GM21526 (cell line): ENCODE measurements at regions not wholly inside any gene's neighbourhood (a gene's known extent, or its start where the extent isn't known, plus 50 kb on each side); places are given as distances from the start of the nearest gene placed in this dataset.
"Not testable (repeated sequence)": the region's sequence is repeated elsewhere in the genome, so short reads cannot be mapped to it uniquely, and the experiment has no call there.

ENCODE experiments used
- ATAC-seq: cut with Tn5 transposase; IDR thresholded peaks from one replicate; pipeline ENCODE4 v1.9.1; 2021; ENCODE audit warnings: moderate library complexity; ENCODE audit not compliant: unreplicated experiment, low FRiP score

DNA sequence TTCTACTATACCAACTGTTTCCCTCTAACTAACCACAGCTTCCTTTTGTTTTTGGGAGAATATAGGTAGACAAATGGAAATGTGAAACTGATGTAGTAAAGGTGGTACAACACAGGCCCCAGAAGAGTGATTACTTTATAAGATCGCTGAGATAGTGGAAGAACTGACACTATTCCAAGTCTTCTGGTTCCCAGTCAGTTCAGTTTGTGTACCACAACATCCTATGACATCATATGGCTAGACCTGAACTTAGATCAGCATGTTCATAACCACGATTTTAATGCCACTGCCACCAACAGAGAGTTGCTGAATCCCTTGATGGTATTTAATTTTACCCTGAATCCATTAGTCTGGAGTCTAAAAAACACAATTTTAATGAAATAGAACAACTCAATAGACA lies 328.9 kb downstream of the GPD2 start:
- ATAC-seq, result no peak

DNA sequence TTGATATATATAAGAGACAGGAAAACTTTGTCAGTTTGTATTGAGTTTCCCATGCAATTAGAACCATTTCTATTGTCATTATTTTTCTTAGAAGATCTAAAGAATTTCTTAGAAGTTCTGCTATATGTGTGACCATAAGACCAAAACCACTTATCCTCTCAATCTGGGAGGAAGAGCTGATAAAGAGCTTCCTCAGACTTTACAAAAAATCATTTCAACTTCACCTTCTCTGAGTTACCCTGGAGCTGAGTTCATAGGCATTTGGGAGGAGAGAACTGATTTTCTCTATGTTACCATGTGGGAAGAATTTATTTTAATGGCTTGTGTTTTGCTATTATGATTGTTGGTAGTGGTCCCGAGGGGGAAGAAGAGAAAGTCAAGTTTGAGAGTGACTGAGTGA lies 329.3 kb downstream of the GPD2 start:
- ATAC-seq, result no peak

DNA sequence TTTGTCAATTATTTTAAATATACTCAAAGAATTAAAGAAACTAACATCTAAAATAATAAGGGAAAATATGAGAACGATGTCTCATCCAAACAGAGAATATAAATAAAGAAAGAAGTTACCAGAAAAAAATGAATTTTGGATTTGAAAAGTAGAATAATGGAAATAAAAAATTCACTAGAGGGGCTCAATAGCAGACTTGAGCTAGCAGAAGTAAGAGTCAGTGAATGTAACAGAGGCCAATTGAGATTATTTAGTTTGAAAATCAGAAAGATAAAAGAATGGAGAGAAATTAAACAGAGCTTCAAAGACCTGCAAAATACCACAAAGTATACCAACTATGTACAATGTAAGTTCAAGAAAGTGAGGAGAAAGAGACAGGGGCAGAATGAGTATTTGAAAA lies 333.6 kb downstream of the GPD2 start:
- ATAC-seq, result no peak

DNA sequence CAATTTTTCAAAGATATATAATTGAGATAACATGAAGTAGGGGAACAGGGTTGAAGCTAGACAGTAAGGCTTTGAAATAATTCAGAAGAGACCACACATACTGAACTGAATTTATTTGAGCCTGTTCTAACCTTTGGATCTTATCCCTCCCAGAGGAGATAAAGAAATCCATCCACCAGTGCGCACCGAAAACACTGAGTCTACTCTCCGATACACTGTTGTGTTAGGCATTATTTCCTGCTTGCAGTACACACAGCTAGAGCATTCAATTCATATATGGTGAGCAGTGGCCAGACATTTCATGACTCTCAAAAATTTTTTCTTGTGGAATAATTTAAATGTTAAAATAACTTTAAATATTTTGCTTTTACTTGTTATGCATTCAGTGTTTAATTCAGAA lies 342.7 kb downstream of the GPD2 start:
- ATAC-seq, result no peak

DNA sequence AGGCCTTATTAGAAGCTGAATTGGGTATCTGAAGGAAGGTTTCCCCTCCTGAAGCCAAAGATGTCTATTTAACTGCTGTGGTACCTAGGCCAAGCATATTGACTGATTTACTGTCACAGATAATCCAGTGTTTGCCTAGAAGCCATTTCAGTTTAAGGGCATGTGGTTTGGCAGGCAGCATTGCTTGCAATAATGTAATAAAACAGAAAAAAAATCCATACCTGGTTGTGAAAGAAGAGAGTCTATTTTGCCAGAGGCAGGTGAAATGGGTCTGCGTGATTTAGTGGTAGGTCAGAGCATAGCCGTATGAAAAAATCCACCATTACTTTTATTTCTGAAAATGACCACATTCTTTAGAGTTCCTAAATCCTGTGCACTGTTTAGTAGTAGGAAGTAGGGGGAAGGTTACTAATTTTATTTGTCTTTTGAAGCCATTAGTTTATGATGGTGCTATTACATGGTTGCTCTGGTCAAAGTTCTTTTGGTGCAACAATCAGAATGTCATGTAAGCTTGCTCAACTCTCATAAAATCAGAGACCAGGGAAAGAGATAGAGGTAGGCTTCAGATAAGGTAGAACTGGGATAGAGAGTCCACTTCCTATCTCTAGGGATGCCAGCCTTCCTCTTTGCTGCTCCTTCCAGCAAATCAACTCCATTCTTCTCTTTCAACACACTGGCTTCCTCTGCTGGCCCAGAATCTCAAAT lies 343.4 kb downstream of the GPD2 start:
- ATAC-seq, result no peak

DNA sequence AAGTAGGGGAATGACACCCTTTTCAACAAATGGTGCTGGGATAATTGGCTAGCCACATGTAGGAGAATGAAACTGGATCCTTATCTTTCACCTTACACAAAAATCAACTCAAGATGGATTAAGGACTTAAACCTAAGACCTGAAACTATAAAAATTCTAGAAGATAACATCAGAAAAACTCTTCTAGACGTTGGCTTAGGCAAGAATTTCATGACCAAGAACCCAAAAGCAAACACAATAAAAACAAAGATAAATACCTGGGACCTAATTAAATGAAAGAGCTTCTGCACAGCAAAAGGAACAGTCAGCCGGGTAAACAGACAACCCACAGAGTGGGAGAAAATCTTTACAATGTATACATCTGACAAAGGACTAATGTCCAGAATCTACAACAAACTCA lies 345.5 kb downstream of the GPD2 start:
- ATAC-seq, result not testable (repeated sequence)

DNA sequence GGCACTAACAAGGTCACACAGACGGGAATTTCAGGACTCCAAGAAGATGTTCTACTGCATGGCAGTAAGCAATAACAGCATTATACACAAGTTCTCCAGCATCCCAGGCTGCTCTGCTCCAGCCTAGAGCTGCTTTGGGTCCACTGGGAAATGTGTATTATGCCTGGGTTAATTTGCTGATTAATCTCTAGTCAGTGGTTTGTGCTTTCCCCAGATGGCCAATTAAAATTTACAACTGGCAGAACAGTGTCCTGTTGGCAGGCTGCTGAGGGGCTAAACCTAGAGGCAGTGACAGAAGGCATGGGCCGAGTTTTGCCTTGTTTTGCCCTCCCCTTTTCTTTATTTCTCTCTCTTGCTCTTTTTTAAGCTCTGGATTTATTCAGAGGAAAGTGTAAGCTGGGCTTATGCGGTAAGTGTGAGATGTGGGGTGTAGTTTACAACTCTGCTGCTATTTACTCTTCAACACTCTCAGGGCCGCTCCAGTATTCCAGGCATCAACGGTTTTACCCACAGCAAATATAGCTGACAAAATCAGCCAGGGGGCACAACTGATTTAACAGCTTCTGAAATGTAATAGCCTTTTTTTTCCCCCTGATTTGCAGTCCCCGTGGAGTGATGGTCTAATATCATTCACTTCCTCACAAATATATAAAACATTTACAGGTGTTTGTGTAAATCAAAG lies 348.0 kb downstream of the GPD2 start:
- ATAC-seq, result no peak

DNA sequence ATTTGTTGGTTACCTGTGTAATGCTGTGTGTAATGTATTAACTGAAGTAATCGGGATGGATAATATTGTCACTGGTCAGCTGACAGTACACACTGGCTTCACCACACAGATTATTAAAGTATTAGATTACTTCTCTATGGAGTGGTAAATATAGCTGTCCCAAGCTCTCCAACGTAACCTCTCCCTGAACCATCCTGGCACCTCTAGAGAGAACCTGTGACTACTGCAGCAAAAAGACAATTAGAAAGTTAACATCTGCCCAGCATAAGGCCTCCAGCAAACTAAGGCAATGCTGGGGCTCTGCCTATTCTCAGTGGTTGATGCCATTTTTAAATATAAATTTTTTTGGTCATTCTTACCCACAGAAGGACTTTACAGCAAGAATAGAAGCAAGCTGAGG lies 351.3 kb downstream of the GPD2 start:
- ATAC-seq, result no peak

DNA sequence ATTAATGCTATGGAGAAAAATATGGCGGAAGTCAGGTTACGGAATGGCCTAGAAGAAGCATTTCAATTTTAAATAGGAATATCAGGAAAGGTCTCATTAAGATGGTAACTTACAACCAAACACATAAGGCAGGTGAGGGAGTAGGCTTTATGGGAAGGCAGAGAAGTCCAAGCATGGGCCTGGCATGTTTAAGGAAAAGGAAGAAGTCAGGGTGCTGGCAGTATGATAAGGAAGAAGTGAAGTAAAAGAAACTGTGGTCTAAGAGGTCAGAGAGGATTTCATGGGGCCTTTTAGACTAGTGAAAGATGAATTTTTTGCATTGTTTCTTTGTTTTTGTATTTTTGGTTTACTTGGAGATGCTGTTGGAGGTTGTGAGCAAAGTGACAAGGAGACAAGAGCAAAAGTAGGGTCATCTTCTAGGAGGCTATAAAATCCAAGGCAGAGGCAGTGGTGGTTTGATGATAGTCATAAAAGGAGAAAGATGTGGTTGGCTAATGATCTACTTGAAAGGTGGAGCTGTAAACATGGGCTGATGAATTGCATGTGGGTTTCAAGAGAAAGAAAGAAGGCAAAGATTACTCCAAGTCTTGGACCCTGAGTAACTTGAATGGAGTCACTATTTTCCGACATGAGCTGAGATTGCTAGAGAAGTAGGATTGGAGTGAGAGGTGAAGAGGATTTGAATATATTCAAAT lies 354.3 kb downstream of the GPD2 start:
- no peak for ATAC-seq

DNA sequence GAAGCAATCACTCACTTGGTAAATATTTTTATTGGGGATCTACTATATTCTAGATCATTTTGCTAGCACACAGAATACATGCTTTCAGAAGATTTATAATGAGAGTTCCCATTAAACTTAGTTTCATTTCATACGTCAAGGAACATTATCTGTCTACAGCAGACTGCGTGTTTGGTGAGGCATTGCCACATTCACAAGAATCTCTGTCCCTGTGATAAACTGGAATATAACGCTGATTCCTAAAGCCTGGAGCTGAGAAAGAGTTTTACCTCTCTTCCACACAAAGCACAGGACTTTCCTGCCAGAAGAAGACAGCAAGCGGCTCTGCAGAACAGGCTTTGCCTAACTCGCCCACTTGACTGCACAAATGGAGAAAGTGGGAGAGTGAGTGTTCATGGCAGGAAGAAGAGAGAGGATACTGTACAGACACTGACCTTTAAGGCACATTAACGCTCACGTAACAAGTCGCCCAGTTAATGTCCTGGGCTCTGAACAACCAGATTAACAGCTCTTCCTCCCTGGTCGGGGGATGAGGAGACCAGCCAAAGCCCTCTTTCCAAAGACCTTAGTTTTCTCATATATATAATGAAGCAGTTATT lies 356.2 kb downstream of the GPD2 start:
- no peak for ATAC-seq

DNA sequence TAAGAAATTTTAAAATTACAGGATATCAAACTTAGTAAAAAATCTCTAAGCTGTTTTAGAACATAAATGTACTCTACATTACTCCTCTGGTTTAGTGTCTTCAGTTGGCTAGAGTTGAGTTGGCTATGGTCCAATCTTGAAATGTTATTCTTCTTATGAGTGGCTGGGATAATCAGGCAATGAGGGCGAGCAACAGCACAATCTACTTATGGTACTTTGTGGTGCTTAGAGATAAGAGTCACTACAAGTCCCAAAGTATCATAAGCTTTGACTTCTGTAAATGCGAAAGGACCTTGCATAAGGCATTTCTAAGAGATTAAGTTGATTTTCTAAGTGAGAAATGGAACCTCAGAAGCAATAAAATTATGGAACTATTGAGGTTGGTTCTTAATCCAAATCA lies 361.7 kb downstream of the GPD2 start:
- ATAC-seq, result no peak

DNA sequence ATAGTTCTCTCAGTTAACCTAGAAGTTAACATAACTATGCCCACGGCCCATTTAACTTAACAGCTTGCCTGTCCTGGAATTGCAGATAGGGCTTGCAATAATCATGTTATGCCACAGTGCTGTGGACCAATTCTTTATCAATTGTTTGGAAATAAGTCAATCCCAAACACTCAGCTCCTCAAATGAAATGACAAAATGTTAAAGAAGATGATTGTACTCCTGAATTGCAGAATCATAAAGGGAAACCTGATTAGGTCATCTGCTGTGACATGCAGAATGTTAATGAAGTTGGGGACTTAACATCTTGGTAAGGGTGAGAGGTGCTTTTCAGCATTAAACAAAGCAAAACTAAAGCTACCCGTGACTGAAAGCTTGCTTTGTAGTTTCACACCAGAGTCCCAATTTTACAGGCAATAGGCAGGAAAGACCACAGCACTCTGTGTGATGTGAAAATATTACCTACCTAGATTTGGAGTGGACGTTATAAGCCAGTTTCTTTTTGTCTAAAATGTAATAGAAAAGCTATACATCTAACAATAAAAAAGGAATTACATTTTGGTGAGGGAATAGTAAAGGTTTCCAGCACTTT lies 364.0 kb downstream of the GPD2 start:
- no peak for ATAC-seq

DNA sequence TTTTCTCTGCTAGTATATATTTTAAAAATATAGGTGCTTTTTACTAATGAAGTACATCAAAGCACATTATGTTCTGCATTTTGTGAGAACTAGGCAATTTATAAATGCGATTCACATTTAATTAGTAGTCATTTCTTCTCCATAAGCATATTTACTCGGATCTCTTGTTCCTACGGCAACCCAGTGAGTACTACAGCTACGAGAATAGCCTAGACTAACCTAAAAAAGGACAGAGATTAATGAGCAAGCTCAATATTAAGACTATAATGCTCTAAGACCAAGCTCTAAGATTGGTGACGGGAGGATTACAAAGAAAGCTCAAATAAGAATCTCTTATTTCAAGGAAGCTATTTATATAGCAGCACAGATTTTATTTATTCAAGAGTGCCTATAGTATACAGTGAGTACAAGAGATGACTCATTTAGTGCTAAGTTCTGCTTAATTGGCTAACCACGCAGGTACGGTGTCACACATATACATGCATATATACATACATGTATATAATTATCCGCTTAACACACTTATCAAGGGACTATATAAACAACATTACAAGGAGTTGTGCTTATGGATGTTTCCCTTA lies 364.7 kb downstream of the GPD2 start:
- no peak for ATAC-seq

DNA sequence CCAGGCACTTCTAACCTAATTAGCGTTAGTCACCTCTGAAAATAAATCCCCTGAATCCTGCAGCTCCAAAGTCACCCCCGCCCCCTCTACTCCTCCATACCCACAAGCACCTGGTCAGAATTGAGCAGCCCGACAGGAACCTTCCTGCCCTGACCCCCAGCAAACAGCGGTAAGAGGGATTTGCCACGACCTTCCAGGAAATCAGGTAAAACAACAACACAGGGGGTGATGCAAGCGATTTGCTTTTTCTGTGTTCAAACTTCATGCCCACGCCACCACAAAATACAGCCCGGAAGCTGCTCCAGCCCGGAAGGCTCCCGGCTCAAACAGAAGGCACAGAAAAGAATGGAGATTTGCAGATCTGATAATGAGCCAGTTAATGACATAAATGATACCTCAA lies 367.1 kb downstream of the GPD2 start:
- ATAC-seq, result no peak

DNA sequence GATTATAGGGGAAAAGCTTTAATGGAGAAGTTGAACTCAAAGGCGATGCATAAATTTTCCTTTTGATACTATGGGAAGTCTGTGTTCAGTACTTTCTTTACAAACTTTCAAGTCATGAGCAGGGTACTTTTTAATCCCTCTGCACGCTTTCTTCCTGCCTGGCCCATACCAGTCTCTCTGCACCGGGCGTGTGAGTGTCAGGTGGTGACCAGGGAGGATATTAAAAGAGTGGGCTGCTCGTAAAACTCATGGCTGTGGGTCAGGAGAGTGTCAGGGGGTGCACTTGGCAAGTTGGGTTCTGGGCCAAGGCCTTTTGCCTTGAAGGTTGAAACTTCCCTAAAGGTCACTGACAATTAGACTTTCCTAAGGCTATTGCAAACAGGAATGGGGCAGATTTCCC lies 367.8 kb downstream of the GPD2 start:
- no peak for ATAC-seq

DNA sequence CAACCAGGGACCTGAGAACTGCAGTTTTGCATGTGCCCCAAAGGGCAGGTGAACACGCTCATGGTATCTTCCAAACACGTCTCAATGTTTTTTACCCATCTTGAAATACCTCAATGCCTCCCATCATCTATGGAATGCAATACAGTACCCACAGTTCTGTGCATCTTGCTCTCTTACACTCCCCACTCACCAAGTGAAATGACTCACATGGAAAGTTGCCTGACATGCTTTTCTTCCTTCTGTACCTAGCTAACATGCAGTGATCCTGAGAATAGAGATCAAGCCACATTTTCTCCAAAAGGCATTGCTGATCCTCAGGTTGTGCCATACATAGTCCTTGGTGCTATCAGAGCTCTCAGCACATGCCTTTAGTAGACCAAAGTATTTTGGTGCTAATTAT lies 373.9 kb downstream of the GPD2 start:
- no peak for ATAC-seq

DNA sequence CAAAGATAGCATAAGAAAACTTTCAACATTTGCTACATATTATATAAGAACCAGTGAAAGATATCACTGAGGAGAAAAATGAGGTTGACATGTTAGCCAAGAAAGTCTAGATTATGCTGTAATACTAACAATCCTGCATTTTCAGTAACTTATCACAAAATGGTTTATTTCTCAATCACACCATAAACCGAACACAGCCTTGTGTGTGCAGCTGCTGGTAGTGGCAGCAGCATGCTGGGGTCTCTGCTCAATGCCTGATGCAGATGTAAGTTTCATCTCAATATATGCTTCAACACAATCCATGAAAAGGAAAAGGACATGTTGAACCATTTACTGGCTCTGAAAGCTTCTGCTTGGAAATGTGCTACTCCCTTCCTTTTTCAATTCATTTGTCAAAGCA lies 376.3 kb downstream of the GPD2 start:
- no peak for ATAC-seq

DNA sequence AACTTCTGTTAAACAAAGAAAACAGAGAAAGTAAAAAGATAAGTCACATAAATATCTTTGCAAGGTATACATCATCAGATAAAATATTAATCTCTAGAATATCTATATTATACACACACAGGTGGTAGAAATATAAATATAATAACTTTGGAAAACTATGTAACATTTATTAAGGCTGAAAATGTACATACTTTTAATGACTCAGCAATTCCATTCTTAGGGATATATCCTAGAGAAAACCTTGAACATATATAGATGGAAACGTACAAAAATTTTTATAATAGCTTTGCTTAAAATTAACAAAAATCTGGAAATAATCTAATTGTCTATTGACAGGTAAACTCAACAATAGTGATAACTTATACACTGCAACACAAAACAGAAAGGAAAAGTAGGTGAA lies 381.3 kb downstream of the GPD2 start:
- ATAC-seq, result no peak

DNA sequence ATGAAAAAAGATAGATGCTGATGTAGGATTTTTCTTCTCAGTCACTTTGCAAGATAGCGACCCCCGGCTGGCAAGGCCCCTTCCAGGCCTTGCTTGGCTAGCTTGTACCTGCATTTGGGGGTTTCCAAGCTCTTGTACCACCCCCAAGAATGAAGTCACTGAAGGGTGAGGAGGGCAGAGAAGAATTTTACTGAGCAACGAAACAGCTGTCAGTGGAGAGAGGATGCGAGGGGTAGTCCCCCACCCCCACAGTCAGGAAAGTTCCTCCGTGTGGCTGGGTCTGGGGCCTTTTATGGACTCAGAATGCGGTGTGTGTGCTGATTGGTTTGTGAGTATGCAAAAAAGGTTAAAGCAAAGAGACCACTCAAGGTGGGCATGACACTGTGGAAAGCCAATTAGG lies 382.0 kb downstream of the GPD2 start:
- no peak for ATAC-seq

DNA sequence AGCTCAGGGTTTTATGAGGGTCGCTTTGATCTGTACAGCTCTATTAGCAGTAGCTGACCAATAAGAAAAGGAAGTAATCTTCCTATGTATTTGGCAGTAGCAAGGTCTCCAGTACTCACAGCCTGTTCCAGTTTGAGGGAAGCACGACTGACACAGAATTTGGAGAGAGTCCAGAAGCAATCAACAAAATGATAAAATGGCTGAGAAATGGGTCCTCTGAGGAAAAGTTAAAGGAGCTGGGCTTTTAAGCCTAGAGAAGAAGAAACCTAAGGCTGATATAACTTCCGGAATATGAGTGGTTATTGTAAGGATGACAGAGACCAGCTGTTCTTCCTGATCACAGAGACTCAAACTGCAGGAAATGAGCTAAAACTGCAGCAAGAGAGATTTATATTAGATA lies 382.8 kb downstream of the GPD2 start:
- ATAC-seq, result no peak
